SIG-M5 treated with dmso at 0.1 percent for 504 hours (cell line): ENCODE measurements at regions not wholly inside any gene's neighbourhood (a gene's known extent, or its start where the extent isn't known, plus 50 kb on each side); places are given as distances from the start of the nearest gene placed in this dataset.

ENCODE experiments used
- DNase-seq: peaks from one replicate; lab custom pipeline; 2025; ENCODE audit not compliant: unreplicated experiment; lab: John Stamatoyannopoulos, UW

- no peak for DNase-seq
Observed at GRCh38 chr6:67292169-67292568, 1342.9 kb upstream of the ADGRB3 start.

- DNase-seq: no peak
Observed at GRCh38 chr6:67287566-67287965, 1347.5 kb upstream of the ADGRB3 start.

- no peak for DNase-seq
Observed at GRCh38 chr6:67285770-67286495, 1349.1 kb upstream of the ADGRB3 start.

- DNase-seq: no peak
Observed at GRCh38 chr6:67277312-67277711, 1357.8 kb upstream of the ADGRB3 start.

- DNase-seq: no peak
Observed at GRCh38 chr6:67265996-67266921, 1368.8 kb upstream of the ADGRB3 start.

- DNase-seq: no peak
Observed at GRCh38 chr6:67252663-67253062, 1382.4 kb upstream of the ADGRB3 start.

GRCh38 chr6:67248077-67248476 lies 1387.0 kb upstream of the ADGRB3 start:
- no peak for DNase-seq

- DNase-seq: no peak
Observed at GRCh38 chr6:67244037-67244436, 1391.0 kb upstream of the ADGRB3 start.

- DNase-seq: no peak
Observed at GRCh38 chr6:67237277-67237676, 1397.8 kb upstream of the ADGRB3 start.

GRCh38 chr6:67231092-67231491 lies 1404.0 kb upstream of the ADGRB3 start:
- DNase-seq: no peak

GRCh38 chr6:67224989-67225388 lies 1410.1 kb upstream of the ADGRB3 start:
- no peak for DNase-seq

- DNase-seq: no peak
Observed at GRCh38 chr6:67221226-67221625, 1413.9 kb upstream of the ADGRB3 start.

- DNase-seq: no peak
Observed at GRCh38 chr6:67219346-67219745, 1415.7 kb upstream of the ADGRB3 start.

GRCh38 chr6:67212584-67212983 lies 1422.5 kb upstream of the ADGRB3 start:
- DNase-seq: no peak

GRCh38 chr6:67210450-67210849 lies 1424.6 kb upstream of the ADGRB3 start:
- DNase-seq: no peak

GRCh38 chr6:67201563-67201962 lies 1433.5 kb upstream of the ADGRB3 start:
- no peak for DNase-seq

- DNase-seq: no peak
Observed at GRCh38 chr6:67200626-67201403, 1434.3 kb upstream of the ADGRB3 start.

- no peak for DNase-seq
Observed at GRCh38 chr6:67199425-67199824, 1435.7 kb upstream of the ADGRB3 start.

GRCh38 chr6:67190733-67191132 lies 1444.3 kb upstream of the ADGRB3 start:
- no peak for DNase-seq

- no peak for DNase-seq
Observed at GRCh38 chr6:67184405-67184804, 1450.7 kb upstream of the ADGRB3 start.

- DNase-seq: no peak
Observed at GRCh38 chr6:67175101-67175500, 1460.0 kb upstream of the ADGRB3 start.
